GOT3 (cell line): ENCODE measurements at regions not wholly inside any gene's neighbourhood (a gene's known extent, or its start where the extent isn't known, plus 50 kb on each side); places are given as distances from the start of the nearest gene placed in this dataset.
"Not testable (repeated sequence)": the region's sequence is repeated elsewhere in the genome, so short reads cannot be mapped to it uniquely, and the experiment has no call there.

ENCODE experiments used
- DNase-seq: peaks from one replicate; lab custom pipeline; 2025; ENCODE audit warnings: mixed read lengths; lab: John Stamatoyannopoulos, UW

GRCh38 chr12:73517859-73518258 lies 1019.8 kb upstream of the ATXN7L3B start:
- DNase-seq = no peak

- no peak for DNase-seq
Measured at GRCh38 chr12:73529231-73529630, 1008.4 kb upstream of the ATXN7L3B start.

- no peak for DNase-seq
Measured at GRCh38 chr12:73529954-73530353, 1007.7 kb upstream of the ATXN7L3B start.

GRCh38 chr12:73531752-73532151 lies 1005.9 kb upstream of the ATXN7L3B start:
- no peak for DNase-seq

GRCh38 chr12:73547421-73547820 lies 990.2 kb upstream of the ATXN7L3B start:
- DNase-seq = no peak

- DNase-seq = no peak
Measured at GRCh38 chr12:73585136-73585535, 952.5 kb upstream of the ATXN7L3B start.

- no peak for DNase-seq
Measured at GRCh38 chr12:73589220-73589619, 948.4 kb upstream of the ATXN7L3B start.

GRCh38 chr12:73598626-73599025 lies 939.0 kb upstream of the ATXN7L3B start:
- DNase-seq = no peak

GRCh38 chr12:73599268-73599667 lies 938.4 kb upstream of the ATXN7L3B start:
- DNase-seq = no peak

- DNase-seq = not testable (repeated sequence)
Measured at GRCh38 chr12:73605925-73606324, 931.7 kb upstream of the ATXN7L3B start.

- DNase-seq = no peak
Measured at GRCh38 chr12:73612551-73612950, 925.1 kb upstream of the ATXN7L3B start.

- DNase-seq = no peak
Measured at GRCh38 chr12:73623421-73623820, 914.2 kb upstream of the ATXN7L3B start.

- DNase-seq = no peak
Measured at GRCh38 chr12:73625226-73625625, 912.4 kb upstream of the ATXN7L3B start.

GRCh38 chr12:73629171-73629570 lies 908.5 kb upstream of the ATXN7L3B start:
- DNase-seq = no peak

- no peak for DNase-seq
Measured at GRCh38 chr12:73629893-73630831, 907.5 kb upstream of the ATXN7L3B start.

- DNase-seq = no peak
Measured at GRCh38 chr12:73632191-73632590, 905.4 kb upstream of the ATXN7L3B start.

- no peak for DNase-seq
Measured at GRCh38 chr12:73632661-73633060, 905.0 kb upstream of the ATXN7L3B start.

- not testable (repeated sequence) for DNase-seq
Measured at GRCh38 chr12:73639397-73639796, 898.2 kb upstream of the ATXN7L3B start.

- no peak for DNase-seq
Measured at GRCh38 chr12:73656375-73656774, 881.3 kb upstream of the ATXN7L3B start.

- no peak for DNase-seq
Measured at GRCh38 chr12:73659802-73660201, 877.8 kb upstream of the ATXN7L3B start.

- no peak for DNase-seq
Measured at GRCh38 chr12:73665193-73665592, 872.4 kb upstream of the ATXN7L3B start.

- DNase-seq = not testable (repeated sequence)
Measured at GRCh38 chr12:73671550-73671949, 866.1 kb upstream of the ATXN7L3B start.

- DNase-seq = no peak
Measured at GRCh38 chr12:73677520-73678291, 859.9 kb upstream of the ATXN7L3B start.
